OCI-LY1 (cell line): ENCODE measurements at regions not wholly inside any gene's neighbourhood (a gene's known extent, or its start where the extent isn't known, plus 50 kb on each side); places are given as distances from the start of the nearest gene placed in this dataset.

Experiments used
- CTCF ChIP-seq: fragments of 200-600 bp; sonication (generic), shearing (Covaris generic); IDR thresholded peaks from 2 replicates; pipeline ENCODE4 v1.5.1; 2017; ENCODE audit warnings: mild to moderate bottlenecking, antibody characterized with exemption, low read length, moderate library complexity, mixed read lengths
- EZH2 ChIP-seq: fragments of 200-600 bp; sonication (generic), shearing (Covaris generic); IDR thresholded peaks from 2 replicates; pipeline ENCODE4 v1.8.0; 2017; ENCODE audit warnings: borderline replicate concordance, mixed run types, mild to moderate bottlenecking, antibody characterized with exemption, low read length, moderate library complexity, mixed read lengths

DNA sequence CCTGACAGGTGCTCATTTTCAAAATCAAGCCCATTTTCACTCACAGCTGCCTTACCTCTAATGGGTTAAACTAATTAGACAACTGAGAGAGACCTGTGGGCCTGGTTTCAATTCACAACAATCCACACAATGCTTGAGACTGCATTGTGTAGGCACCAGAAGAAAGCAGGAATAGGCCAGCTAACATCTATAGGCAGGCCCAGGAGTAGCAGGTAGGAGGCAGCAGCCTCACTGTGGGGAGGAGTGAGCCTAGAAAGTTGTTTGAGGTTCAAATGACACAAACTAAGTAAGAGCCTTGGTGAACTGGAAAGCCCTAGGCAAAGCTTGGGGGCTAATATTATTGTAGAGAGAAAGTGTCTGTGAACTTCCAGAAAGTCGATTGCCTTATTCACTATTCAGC is 289.5 kb upstream of the CCDC196 start:
- TF ChIP-seq EZH2: no peak
- no peak for TF ChIP-seq CTCF
